GM13976 (cell line): ENCODE measurements at regions not wholly inside any gene's neighbourhood (a gene's known extent, or its start where the extent isn't known, plus 50 kb on each side); places are given as distances from the start of the nearest gene placed in this dataset.
A peak's percentile ranks its signal among the peaks of the same experiment; 100 is the strongest.
"Not testable (repeated sequence)": the region's sequence is repeated elsewhere in the genome, so short reads cannot be mapped to it uniquely, and the experiment has no call there.

Source experiments
- DNase-seq: peaks from one replicate; pipeline ENCODE4 v3.0.0; 2012; ENCODE audit warnings: low spot score
- CTCF ChIP-seq: IDR thresholded peaks from 2 replicates; pipeline ENCODE4 v1.5.1; 2012; ENCODE audit warnings: borderline replicate concordance, mild to moderate bottlenecking; ENCODE audit not compliant: insufficient read depth; ENCODE audit errors: extremely low read depth, missing control alignments, control extremely low read depth
- in situ Hi-C: fragments of 300-500 bp; cut with MboI; formaldehyde crosslinking; loops from one replicate; pipeline ENCODE4 v1.12.0; 2022; ENCODE audit warnings: low sequenced_read_pairs, mixed read lengths, inconsistent platforms; ENCODE audit not compliant: unreplicated experiment

GRCh38 chr5:60439552-60439951, 260.4 kb downstream of the DEPDC1B start:
- no peak for TF ChIP-seq CTCF

GRCh38 chr5:60437308-60437707, 262.7 kb downstream of the DEPDC1B start:
- no peak for DNase-seq
- TF ChIP-seq CTCF: no peak
- in situ Hi-C loops: no loop called here

More at GRCh38 chr5:60439552-60439951, 260.4 kb downstream of the DEPDC1B start:
- in situ Hi-C loops: no loop called here
- DNase-seq: no peak

GRCh38 chr5:60436518-60436917, 263.4 kb downstream of the DEPDC1B start:
- in situ Hi-C loops: no loop called here
- peak; percentile 26 for DNase-seq
- TF ChIP-seq CTCF: no peak

GRCh38 chr5:60435808-60436207, 264.2 kb downstream of the DEPDC1B start:
- in situ Hi-C loops: no loop called here

GRCh38 chr5:60426189-60426588, 273.8 kb downstream of the DEPDC1B start:
- DNase-seq, in situ Hi-C loops: not testable (repeated sequence)

More at GRCh38 chr5:60435808-60436207, 264.2 kb downstream of the DEPDC1B start:
- no peak for DNase-seq
- TF ChIP-seq CTCF: no peak

GRCh38 chr5:60420773-60421172, 279.2 kb downstream of the DEPDC1B start:
- DNase-seq, in situ Hi-C loops: not testable (repeated sequence)

GRCh38 chr5:60417500-60418181, 282.3 kb downstream of the DEPDC1B start:
- TF ChIP-seq CTCF: no peak
- in situ Hi-C loops: no loop called here
- no peak for DNase-seq

GRCh38 chr5:60415443-60415842, 284.5 kb downstream of the DEPDC1B start:
- TF ChIP-seq CTCF: no peak
- in situ Hi-C loops: no loop called here
- no peak for DNase-seq
